ENCODE measurements at regions not wholly inside any gene's neighbourhood (a gene's known extent, or its start where the extent isn't known, plus 50 kb on each side); places are given as distances from the start of the nearest gene placed in this dataset.

GRCh38 chr11:134883484-134883883 is 471.4 kb upstream of the B3GAT1 start:
- no peak overlapping the region for H3K27ac ChIP-seq
- DNase-seq (ENCODE audit: extremely low spot score in 2 of 2) = peak in 1 of 2 donors; percentile 29
- no peak overlapping the region for H3K4me3 ChIP-seq
- TF ChIP-seq CTCF (IDR thresholded peaks at IDR 0.05) (no peak), POLR2A (IDR thresholded peaks at IDR 0.05) (no peak), POLR2AphosphoS5 (IDR thresholded peaks at IDR 0.05; ENCODE audit: insufficient read depth in 1 of 2, low read depth in 1 of 2) (no peak)
- no peaks in the 10 kb centered on the region for H3K36me3 ChIP-seq
- intact Hi-C loops (cut with DNase I) = no loop called here
- H3K27me3 ChIP-seq = no peaks in the 10 kb centered on the region
- no peaks in the 10 kb centered on the region for H3K9me3 ChIP-seq
- no peaks in the 10 kb centered on the region for H3K4me1 ChIP-seq

GRCh38 chr11:134882671-134883297 is 470.7 kb upstream of the B3GAT1 start:
- no peak for TF ChIP-seq POLR2AphosphoS5 (IDR thresholded peaks at IDR 0.05; ENCODE audit: insufficient read depth in 1 of 2, low read depth in 1 of 2)
- no peak for TF ChIP-seq CTCF (IDR thresholded peaks at IDR 0.05)
- no peak for TF ChIP-seq POLR2A (IDR thresholded peaks at IDR 0.05)
- no peaks in the 10 kb centered on the region for H3K36me3 ChIP-seq
- no peaks in the 10 kb centered on the region for H3K9me3 ChIP-seq
- no peaks in the 10 kb centered on the region for H3K27me3 ChIP-seq
- H3K4me3 ChIP-seq = no peak overlapping the region
- H3K27ac ChIP-seq = no peak overlapping the region
- intact Hi-C loops (cut with DNase I) = no loop called here
- H3K4me1 ChIP-seq = no peaks in the 10 kb centered on the region
- DNase-seq (ENCODE audit: extremely low spot score in 2 of 2) = peak in 1 of 2 donors; percentile 58

GRCh38 chr11:134882141-134882540 is 470.1 kb upstream of the B3GAT1 start:
- Histone ChIP-seq H3K27ac (no peak overlapping the region), H3K36me3 (no peaks in the 10 kb centered on the region), H3K4me3 (no peak overlapping the region), H3K27me3 (no peaks in the 10 kb centered on the region), H3K9me3 (no peaks in the 10 kb centered on the region), H3K4me1 (no peaks in the 10 kb centered on the region)
- TF ChIP-seq POLR2AphosphoS5 (IDR thresholded peaks at IDR 0.05; ENCODE audit: insufficient read depth in 1 of 2, low read depth in 1 of 2) = no peak
- TF ChIP-seq POLR2A (IDR thresholded peaks at IDR 0.05) = no peak
- TF ChIP-seq CTCF (IDR thresholded peaks at IDR 0.05) = no peak
- peak in 1 of 2 donors; percentile 67 for DNase-seq (ENCODE audit: extremely low spot score in 2 of 2)
- intact Hi-C loops (cut with DNase I) = no loop called here

GRCh38 chr11:134880788-134881187 is 468.7 kb upstream of the B3GAT1 start:
- DNase-seq (ENCODE audit: extremely low spot score in 2 of 2) = peak in 1 of 2 donors; percentile 20
- Histone ChIP-seq H3K9me3 (no peaks in the 10 kb centered on the region), H3K27me3 (no peaks in the 10 kb centered on the region), H3K36me3 (no peaks in the 10 kb centered on the region), H3K4me3 (no peak overlapping the region), H3K27ac (no peak overlapping the region), H3K4me1 (no peaks in the 10 kb centered on the region)
- intact Hi-C loops (cut with DNase I) = no loop called here
- no peak for TF ChIP-seq CTCF (IDR thresholded peaks at IDR 0.05)
- TF ChIP-seq POLR2A (IDR thresholded peaks at IDR 0.05) = no peak
- TF ChIP-seq POLR2AphosphoS5 (IDR thresholded peaks at IDR 0.05; ENCODE audit: insufficient read depth in 1 of 2, low read depth in 1 of 2) = no peak

- no peak for DNase-seq (ENCODE audit: extremely low spot score in 2 of 2)
- intact Hi-C loops (cut with DNase I) = no loop called here
- Histone ChIP-seq H3K27ac (no peak overlapping the region), H3K36me3 (no peaks in the 10 kb centered on the region), H3K9me3 (no peaks in the 10 kb centered on the region), H3K27me3 (no peaks in the 10 kb centered on the region), H3K4me3 (no peak overlapping the region), H3K4me1 (no peaks in the 10 kb centered on the region)
- no peak for TF ChIP-seq POLR2AphosphoS5 (IDR thresholded peaks at IDR 0.05; ENCODE audit: insufficient read depth in 1 of 2, low read depth in 1 of 2)
- TF ChIP-seq CTCF (IDR thresholded peaks at IDR 0.05) = no peak
- TF ChIP-seq POLR2A (IDR thresholded peaks at IDR 0.05) = no peak
Measured at GRCh38 chr11:134879931-134880330, 467.9 kb upstream of the B3GAT1 start.
